HFF-Myc (cell line): ENCODE measurements at regions not wholly inside any gene's neighbourhood (a gene's known extent, or its start where the extent isn't known, plus 50 kb on each side); places are given as distances from the start of the nearest gene placed in this dataset.
"Not testable (repeated sequence)": the region's sequence is repeated elsewhere in the genome, so short reads cannot be mapped to it uniquely, and the experiment has no call there.

ENCODE experiments used
- DNase-seq: peaks from one replicate; pipeline ENCODE4 v3.0.0-alpha.2; 2011; ENCODE audit warnings: low read depth; ENCODE audit errors: extremely low read depth
- H3K4me3 ChIP-seq: replicated peaks from 2 replicates; pipeline ENCODE4 v1.5.1; 2011; ENCODE audit warnings: low read depth, mild to moderate bottlenecking, control low read depth, low read length
- TF ChIP-seq, protein P1 (sequence below): IDR thresholded peaks from 2 replicates; pipeline ENCODE4 v1.5.1; 2012; ENCODE audit warnings: mild to moderate bottlenecking, low read depth, low read length, control low read depth; ENCODE audit errors: missing control alignments

DNA sequence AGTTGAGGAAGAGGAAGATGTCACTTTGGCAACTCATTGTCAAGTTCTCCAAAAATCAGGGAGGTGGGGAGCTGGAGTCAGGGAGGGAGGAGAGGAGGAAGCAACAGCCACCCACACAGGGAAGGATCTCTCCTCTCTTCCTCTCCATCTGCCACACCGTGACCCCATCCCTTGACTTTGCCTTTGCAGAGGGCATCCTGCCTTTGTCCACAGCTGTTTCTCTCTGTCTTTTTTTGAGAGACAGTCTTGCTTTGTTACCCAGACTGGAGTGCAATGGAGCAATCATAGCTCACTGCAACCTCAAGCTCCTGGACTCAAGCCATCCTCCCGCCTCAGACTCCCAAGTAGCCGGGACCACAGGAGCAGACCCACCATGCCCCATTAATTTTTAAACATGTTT, 276.0 kb downstream of the SHOX start:
- no peak overlapping the region for H3K4me3 ChIP-seq
- no peak for DNase-seq
- TF ChIP-seq, protein P1, sequence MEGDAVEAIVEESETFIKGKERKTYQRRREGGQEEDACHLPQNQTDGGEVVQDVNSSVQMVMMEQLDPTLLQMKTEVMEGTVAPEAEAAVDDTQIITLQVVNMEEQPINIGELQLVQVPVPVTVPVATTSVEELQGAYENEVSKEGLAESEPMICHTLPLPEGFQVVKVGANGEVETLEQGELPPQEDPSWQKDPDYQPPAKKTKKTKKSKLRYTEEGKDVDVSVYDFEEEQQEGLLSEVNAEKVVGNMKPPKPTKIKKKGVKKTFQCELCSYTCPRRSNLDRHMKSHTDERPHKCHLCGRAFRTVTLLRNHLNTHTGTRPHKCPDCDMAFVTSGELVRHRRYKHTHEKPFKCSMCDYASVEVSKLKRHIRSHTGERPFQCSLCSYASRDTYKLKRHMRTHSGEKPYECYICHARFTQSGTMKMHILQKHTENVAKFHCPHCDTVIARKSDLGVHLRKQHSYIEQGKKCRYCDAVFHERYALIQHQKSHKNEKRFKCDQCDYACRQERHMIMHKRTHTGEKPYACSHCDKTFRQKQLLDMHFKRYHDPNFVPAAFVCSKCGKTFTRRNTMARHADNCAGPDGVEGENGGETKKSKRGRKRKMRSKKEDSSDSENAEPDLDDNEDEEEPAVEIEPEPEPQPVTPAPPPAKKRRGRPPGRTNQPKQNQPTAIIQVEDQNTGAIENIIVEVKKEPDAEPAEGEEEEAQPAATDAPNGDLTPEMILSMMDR: no peak

DNA sequence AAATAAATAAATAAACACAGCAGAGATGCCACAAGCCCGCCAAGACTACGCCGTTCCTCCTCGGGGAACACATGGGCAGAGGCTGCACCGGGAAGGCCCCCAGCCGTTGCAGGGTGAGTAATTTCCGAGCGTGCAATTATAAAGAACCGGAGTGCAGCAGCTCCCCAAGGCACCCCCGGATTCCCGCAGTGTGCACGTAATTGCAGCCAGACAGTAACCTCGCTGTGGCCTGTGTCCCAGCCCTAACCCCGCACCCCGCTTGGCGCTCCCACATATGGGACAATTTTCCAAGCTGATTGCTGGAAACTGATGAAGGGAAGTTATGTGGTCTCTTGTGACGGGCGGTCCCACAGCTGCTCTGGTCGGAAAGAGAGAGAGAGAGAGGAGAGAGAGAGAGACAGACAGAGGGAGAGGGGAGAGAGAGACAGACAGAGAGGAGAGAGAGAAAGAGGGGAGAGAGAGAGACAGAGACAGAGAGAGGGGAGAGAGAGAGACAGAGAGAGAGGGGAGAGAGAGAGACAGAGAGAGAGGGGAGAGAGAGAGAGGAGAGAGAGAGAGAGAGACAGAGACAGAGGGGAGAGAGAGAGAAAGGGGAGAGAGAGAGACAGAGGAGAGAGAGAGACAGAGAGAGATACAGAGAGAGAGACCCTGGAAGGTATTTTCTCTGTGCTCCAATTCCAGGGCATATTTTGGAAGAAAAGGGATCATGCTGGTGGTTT, 275.4 kb downstream of the SHOX start:
- no peak for DNase-seq
- TF ChIP-seq, protein P1: no peak
- no peak overlapping the region for H3K4me3 ChIP-seq

DNA sequence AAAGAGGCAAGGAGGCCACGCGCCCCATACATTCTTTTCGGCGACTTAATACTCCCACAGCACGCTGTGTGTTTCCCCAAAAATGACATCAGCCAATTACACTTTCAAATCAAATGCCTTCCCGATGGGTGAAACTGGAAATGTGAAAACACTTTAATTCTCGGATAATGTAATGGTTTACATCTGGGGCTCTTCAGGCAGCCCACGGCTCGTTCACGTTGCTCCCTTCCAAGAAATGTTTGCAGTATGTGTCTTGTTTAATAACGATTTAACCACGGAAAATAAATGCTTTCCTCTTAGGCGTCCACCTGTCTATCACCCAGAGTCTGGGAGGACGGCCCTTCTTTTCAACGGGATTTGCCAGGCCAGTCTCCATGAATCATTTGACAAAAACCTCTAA, 272.5 kb downstream of the SHOX start:
- H3K4me3 ChIP-seq: no peak overlapping the region
- TF ChIP-seq, protein P1: no peak
- no peak for DNase-seq

DNA sequence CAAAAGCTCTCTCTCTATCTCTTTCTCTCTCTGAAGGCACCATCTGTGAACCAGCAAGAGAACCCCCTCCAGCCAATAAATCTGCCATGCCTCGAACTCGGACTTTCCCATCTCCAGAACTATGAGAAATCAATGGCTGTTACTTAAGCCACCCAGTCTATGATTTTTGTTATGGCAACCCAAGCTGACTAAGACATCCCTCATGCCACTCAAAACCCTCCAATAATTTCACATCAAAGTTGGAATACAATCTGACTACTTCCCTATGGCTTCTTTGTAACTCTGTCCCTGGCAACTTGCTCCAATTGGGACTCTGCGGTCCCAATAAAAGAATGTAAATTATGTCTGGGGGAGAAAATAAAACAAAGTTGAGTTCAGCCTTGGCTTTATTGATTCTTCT, 265.7 kb downstream of the SHOX start:
- DNase-seq: no peak
- H3K4me3 ChIP-seq: no peak overlapping the region
- TF ChIP-seq, protein P1: no peak

DNA sequence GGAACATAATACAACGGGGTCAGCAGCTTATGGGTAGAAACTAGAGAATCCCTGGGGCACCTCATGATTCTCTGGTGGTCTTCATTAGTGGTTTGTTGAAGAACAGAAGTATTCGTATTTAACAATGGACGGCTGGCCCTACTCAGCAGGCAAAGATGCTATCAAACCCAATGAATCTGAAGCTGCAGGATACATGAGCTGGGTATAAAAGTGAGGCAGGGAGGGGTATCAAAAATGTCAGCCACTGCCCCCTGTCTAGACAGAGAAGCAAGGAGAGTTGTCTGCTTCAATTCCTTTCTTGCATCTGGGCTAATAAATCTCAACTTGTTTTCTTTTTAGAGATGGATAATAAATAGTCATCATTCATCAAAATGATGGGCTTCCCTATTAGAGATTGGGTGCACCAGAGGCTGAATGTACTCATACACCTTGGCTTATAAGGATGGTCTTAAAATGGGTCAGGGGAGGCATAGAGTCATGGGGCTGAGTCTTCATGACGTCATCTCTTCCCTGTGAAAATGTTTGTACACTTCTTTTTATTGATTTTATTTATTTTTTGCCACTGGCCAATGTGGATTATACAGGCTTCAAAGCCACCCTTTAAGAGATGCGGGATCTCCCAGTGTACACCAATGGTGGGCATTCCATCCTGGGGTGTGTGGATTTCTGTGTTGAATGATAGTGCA, 259.5 kb downstream of the SHOX start:
- H3K4me3 ChIP-seq: no peak overlapping the region
- DNase-seq: no peak
- TF ChIP-seq, protein P1: no peak

DNA sequence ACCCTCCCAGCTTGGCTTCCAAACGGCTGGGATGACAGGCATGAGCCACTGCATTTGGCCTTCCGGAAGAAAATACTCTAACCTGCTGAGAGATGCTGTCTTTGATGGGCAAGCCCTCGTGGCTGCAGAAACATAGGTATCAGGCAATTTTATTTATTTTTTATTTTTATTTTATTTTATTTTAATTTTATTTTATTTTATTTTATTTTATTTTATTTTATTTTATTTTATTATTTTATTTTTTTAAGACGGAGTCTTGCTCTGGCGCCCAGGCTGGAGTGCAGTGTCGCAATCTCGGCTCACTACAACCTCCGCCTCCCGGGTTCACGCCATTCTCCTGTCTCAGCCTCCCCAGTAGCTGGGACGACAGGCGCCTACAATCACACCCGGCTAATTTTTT, 257.1 kb downstream of the SHOX start:
- H3K4me3 ChIP-seq, DNase-seq: not testable (repeated sequence)

DNA sequence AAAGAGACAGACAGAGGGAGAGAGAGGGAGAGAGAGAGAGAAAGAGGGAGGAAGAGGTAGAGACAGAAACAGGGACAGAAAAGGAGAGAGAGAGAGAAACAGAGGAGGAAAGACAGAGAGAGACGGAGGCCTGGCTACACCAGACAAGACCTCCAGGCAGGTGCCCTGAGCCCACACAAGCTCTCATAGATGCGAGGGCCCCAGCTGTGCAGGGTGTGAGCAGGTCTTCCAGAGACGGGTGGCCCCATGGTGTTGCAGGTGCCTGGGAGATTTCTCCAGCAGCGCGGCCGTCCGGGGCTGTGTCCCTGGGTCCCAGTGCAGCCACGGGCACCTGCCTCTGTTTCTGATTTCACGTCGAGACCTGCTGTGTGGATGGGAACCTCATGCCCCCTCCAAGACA, 253.0 kb downstream of the SHOX start:
- no peak overlapping the region for H3K4me3 ChIP-seq
- no peak for DNase-seq
- TF ChIP-seq, protein P1: no peak

DNA sequence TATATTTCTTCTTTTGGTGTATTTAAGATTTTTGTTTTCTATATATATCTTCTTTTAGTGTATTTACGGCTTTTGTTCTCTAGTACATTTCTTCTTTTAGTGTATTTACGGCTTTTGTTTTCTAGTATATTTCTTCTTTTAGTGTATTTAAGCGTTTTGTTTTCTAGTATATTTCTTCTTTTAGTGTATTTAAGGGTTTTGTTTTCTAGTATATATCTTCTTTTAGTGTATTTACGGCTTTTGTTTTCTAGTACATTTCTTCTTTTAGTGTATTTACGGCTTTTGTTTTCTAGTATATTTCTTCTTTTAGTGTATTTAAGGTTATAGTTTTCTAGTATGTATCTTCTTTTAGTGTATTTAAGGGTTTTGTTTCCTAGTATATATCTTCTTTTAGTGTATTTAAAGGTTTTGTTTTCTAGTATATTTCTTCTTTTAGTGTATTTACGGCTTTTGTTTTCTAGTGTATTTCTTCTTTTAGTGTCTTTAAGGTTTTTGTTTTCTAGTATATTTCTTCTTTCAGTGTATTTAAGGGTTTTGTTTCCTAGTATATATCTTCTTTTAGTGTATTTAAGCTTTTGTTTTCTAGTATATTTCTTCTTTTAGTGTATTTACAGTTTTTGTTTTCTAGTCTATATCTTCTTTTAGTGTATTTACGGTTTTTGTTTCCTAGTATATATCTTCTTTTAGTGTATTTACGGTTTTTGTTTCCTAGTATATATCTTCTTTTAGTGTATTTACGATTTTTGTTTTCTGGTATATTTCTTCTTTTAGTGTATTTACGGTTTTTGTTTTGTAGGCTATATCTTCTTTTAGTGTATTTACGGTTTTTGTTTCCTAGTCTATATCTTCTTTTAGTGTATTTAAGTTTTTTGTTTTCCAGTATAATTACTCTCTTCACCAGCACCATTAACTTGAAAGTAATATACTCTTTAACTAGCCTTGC, 249.4 kb downstream of the SHOX start:
- H3K4me3 ChIP-seq, DNase-seq: not testable (repeated sequence)
